Progenitor cell of endocrine pancreas (in vitro differentiated cells): ENCODE measurements at regions not wholly inside any gene's neighbourhood (a gene's known extent, or its start where the extent isn't known, plus 50 kb on each side); places are given as distances from the start of the nearest gene placed in this dataset.

ENCODE experiments used
- DNase-seq: peaks from one replicate; pipeline ENCODE4 v3.0.0; 2021; ENCODE audit warnings: low spot score; ENCODE audit not compliant: unreplicated experiment
- H3K27ac Mint-ChIP-seq: 2 replicates; pipeline ENCODE4 v1.8.0; 2021; ENCODE audit warnings: mild to moderate bottlenecking, moderate library complexity, mixed read lengths
- H3K27me3 Mint-ChIP-seq: 2 replicates; pipeline ENCODE4 v1.8.0; 2021; ENCODE audit warnings: mixed read lengths
- H3K36me3 Mint-ChIP-seq: 2 replicates; pipeline ENCODE4 v1.8.0; 2022; ENCODE audit warnings: mixed read lengths; ENCODE audit not compliant: insufficient read depth
- H3K4me1 Mint-ChIP-seq: 2 replicates; pipeline ENCODE4 v1.8.0; 2021; ENCODE audit warnings: low read depth, mixed read lengths
- H3K4me3 Mint-ChIP-seq: 2 replicates; pipeline ENCODE4 v1.8.0; 2021; ENCODE audit warnings: low read depth, mild to moderate bottlenecking, moderate library complexity, mixed read lengths
- H3K9me3 Mint-ChIP-seq: 2 replicates; pipeline ENCODE4 v1.8.0; 2021; ENCODE audit warnings: low read depth, mixed read lengths
- CTCF ChIP-seq: fragments of 200-600 bp; sonication (generic); IDR thresholded peaks from one replicate; pipeline ENCODE4 v1.5.0; 2021; ENCODE audit warnings: antibody characterized with exemption, mild to moderate bottlenecking; ENCODE audit not compliant: unreplicated experiment

GRCh38 chr6:153758516-153758915 is 280.5 kb upstream of the OPRM1 start:
- Mint-ChIP-seq H3K27ac (no peak overlapping the region), H3K9me3 (peaks cover 5% of the 10 kb centered on the region), H3K36me3 (no peaks in the 10 kb centered on the region), H3K4me1 (no peaks in the 10 kb centered on the region), H3K27me3 (no peaks in the 10 kb centered on the region), H3K4me3 (no peak overlapping the region)
- TF ChIP-seq CTCF, result no peak
- DNase-seq, result no peak

GRCh38 chr6:153735761-153736160 is 303.3 kb upstream of the OPRM1 start:
- H3K9me3 Mint-ChIP-seq, result peaks cover 12% of the 10 kb centered on the region
- H3K27me3 Mint-ChIP-seq, result no peaks in the 10 kb centered on the region
- no peak overlapping the region for H3K4me3 Mint-ChIP-seq
- no peak overlapping the region for H3K27ac Mint-ChIP-seq
- no peak for DNase-seq
- no peaks in the 10 kb centered on the region for H3K36me3 Mint-ChIP-seq
- no peaks in the 10 kb centered on the region for H3K4me1 Mint-ChIP-seq
- no peak for TF ChIP-seq CTCF

- Mint-ChIP-seq H3K27ac (no peak overlapping the region), H3K36me3 (no peaks in the 10 kb centered on the region), H3K4me1 (peaks cover 13% of the 10 kb centered on the region), H3K9me3 (peaks cover 7% of the 10 kb centered on the region), H3K4me3 (no peak overlapping the region), H3K27me3 (no peaks in the 10 kb centered on the region)
- no peak for DNase-seq
- TF ChIP-seq CTCF, result no peak
These were observed 309.9 kb upstream of the OPRM1 start for GRCh38 chr6:153729189-153729588.

GRCh38 chr6:153727885-153728284 is 311.2 kb upstream of the OPRM1 start:
- H3K27ac Mint-ChIP-seq, result no peak overlapping the region

GRCh38 chr6:153725456-153725855 is 313.6 kb upstream of the OPRM1 start:
- H3K36me3 Mint-ChIP-seq, result no peaks in the 10 kb centered on the region
- H3K9me3 Mint-ChIP-seq, result no peaks in the 10 kb centered on the region
- no peak overlapping the region for H3K27ac Mint-ChIP-seq
- no peaks in the 10 kb centered on the region for H3K27me3 Mint-ChIP-seq
- H3K4me3 Mint-ChIP-seq, result no peak overlapping the region
- no peak for TF ChIP-seq CTCF
- H3K4me1 Mint-ChIP-seq, result peaks cover 13% of the 10 kb centered on the region
- no peak for DNase-seq

More at GRCh38 chr6:153727885-153728284, 311.2 kb upstream of the OPRM1 start:
- no peaks in the 10 kb centered on the region for H3K36me3 Mint-ChIP-seq
- peaks cover 7% of the 10 kb centered on the region for H3K9me3 Mint-ChIP-seq
- DNase-seq, result no peak
- H3K27me3 Mint-ChIP-seq, result no peaks in the 10 kb centered on the region
- H3K4me3 Mint-ChIP-seq, result no peak overlapping the region
- no peak for TF ChIP-seq CTCF
- H3K4me1 Mint-ChIP-seq, result peaks cover 13% of the 10 kb centered on the region
